ENCODE measurements at regions not wholly inside any gene's neighbourhood (a gene's known extent, or its start where the extent isn't known, plus 50 kb on each side); places are given as distances from the start of the nearest gene placed in this dataset.

DNA sequence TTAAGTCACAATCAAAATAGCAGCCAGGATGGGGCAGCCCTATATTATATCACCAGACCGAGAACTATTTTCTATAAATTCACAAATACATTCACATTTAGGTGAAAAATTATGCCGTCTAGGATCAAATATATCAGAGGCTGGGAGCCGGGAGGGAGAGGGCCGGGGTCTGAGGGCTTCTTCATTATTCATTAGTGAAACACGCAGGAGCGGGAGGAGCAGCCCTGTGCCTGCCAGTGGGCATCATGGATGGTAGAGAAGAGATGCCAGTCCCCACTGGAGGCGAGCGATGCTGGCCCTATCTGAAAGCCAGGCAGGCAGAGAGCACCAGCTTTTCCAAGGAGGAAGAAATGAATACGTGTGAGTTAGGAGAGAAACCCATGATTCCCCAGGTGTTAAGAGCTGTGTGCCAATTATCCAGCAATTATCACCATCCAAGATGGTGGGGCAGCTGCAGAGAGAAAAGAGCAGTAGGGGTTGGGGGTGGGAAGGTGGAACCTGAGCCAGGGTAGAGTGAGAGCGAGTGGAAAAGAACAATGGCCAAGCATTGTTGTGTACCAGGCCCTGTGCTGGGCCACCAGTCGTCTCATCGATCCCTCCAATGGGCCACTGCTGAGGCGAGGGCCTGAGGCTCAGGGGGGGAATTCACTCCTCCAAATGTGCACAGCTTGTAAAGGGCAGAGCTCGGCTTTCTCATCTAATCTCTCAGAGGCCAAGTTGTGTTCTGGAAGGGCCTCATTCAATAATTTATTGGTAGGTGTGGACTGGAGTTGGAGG lies 261.3 kb upstream of the TLE3 start:
- Mint-ChIP-seq H3K4me3 (no peak overlapping the region), H3K9me3 (no peaks in the 10 kb centered on the region), H3K27ac (no peak overlapping the region), H3K27me3 (ENCODE audit: low read depth) (peaks cover 9% of the 10 kb centered on the region), H3K4me1 (ENCODE audit: low read depth) (peaks cover 10% of the 10 kb centered on the region), H3K36me3 (ENCODE audit: insufficient read depth in 2 of 2) (no peaks in the 10 kb centered on the region)
- DNase-seq: no peak
- no peak for ATAC-seq (replicated peaks in 1 of 2)

- no peak overlapping the region for H3K4me3 Mint-ChIP-seq
- DNase-seq (no peak), ATAC-seq (replicated peaks in 1 of 2) (no peak)
- H3K4me1 Mint-ChIP-seq (ENCODE audit: low read depth): peaks cover 1% of the 10 kb centered on the region
- peaks cover 7% of the 10 kb centered on the region for H3K27me3 Mint-ChIP-seq (ENCODE audit: low read depth)
- no peaks in the 10 kb centered on the region for H3K36me3 Mint-ChIP-seq (ENCODE audit: insufficient read depth in 2 of 2)
- no peak overlapping the region for H3K27ac Mint-ChIP-seq
- no peaks in the 10 kb centered on the region for H3K9me3 Mint-ChIP-seq
These were observed 260.5 kb upstream of the TLE3 start for GRCh38 chr15:70358011-70358819.

- no peaks in the 10 kb centered on the region for H3K36me3 Mint-ChIP-seq (ENCODE audit: insufficient read depth in 2 of 2)
- no peak for DNase-seq
- no peaks in the 10 kb centered on the region for H3K9me3 Mint-ChIP-seq
- peaks cover 7% of the 10 kb centered on the region for H3K27me3 Mint-ChIP-seq (ENCODE audit: low read depth)
- no peak overlapping the region for H3K4me3 Mint-ChIP-seq
- no peaks in the 10 kb centered on the region for H3K4me1 Mint-ChIP-seq (ENCODE audit: low read depth)
- ATAC-seq (replicated peaks in 1 of 2): no peak
- H3K27ac Mint-ChIP-seq: no peak overlapping the region
These were observed 259.7 kb upstream of the TLE3 start for GRCh38 chr15:70357453-70357852.

- DNase-seq (no peak), ATAC-seq (replicated peaks in 1 of 2) (no peak)
- H3K27ac Mint-ChIP-seq: no peak overlapping the region
- no peaks in the 10 kb centered on the region for H3K9me3 Mint-ChIP-seq
- no peaks in the 10 kb centered on the region for H3K36me3 Mint-ChIP-seq (ENCODE audit: insufficient read depth in 2 of 2)
- H3K27me3 Mint-ChIP-seq (ENCODE audit: low read depth): peaks cover 9% of the 10 kb centered on the region
- H3K4me1 Mint-ChIP-seq (ENCODE audit: low read depth): no peaks in the 10 kb centered on the region
- H3K4me3 Mint-ChIP-seq: no peak overlapping the region
These were observed 259.2 kb upstream of the TLE3 start for GRCh38 chr15:70356919-70357318.

- H3K9me3 Mint-ChIP-seq: no peaks in the 10 kb centered on the region
These were observed 258.5 kb upstream of the TLE3 start for GRCh38 chr15:70356062-70356860.

GRCh38 chr15:70355275-70355795 lies 257.6 kb upstream of the TLE3 start:
- no peak for ATAC-seq (replicated peaks in 1 of 2)

More at GRCh38 chr15:70356062-70356860, 258.5 kb upstream of the TLE3 start:
- Mint-ChIP-seq H3K36me3 (ENCODE audit: insufficient read depth in 2 of 2) (no peaks in the 10 kb centered on the region), H3K4me1 (ENCODE audit: low read depth) (no peaks in the 10 kb centered on the region), H3K27me3 (ENCODE audit: low read depth) (peaks cover 15% of the 10 kb centered on the region), H3K4me3 (no peak overlapping the region), H3K27ac (no peak overlapping the region)
- no peak for ATAC-seq (replicated peaks in 1 of 2)
- DNase-seq: no peak

GRCh38 chr15:70354346-70354905 lies 256.7 kb upstream of the TLE3 start:
- Mint-ChIP-seq H3K4me1 (ENCODE audit: low read depth) (no peaks in the 10 kb centered on the region), H3K4me3 (no peak overlapping the region), H3K9me3 (no peaks in the 10 kb centered on the region), H3K27me3 (ENCODE audit: low read depth) (peaks cover 28% of the 10 kb centered on the region), H3K36me3 (ENCODE audit: insufficient read depth in 2 of 2) (no peaks in the 10 kb centered on the region), H3K27ac (no peak overlapping the region)
- ATAC-seq (replicated peaks in 1 of 2) (no peak), DNase-seq (no peak)

More at GRCh38 chr15:70355275-70355795, 257.6 kb upstream of the TLE3 start:
- Mint-ChIP-seq H3K27ac (no peak overlapping the region), H3K4me3 (no peak overlapping the region), H3K4me1 (ENCODE audit: low read depth) (no peaks in the 10 kb centered on the region), H3K27me3 (ENCODE audit: low read depth) (peaks cover 20% of the 10 kb centered on the region), H3K36me3 (ENCODE audit: insufficient read depth in 2 of 2) (no peaks in the 10 kb centered on the region), H3K9me3 (no peaks in the 10 kb centered on the region)
- no peak for DNase-seq

DNA sequence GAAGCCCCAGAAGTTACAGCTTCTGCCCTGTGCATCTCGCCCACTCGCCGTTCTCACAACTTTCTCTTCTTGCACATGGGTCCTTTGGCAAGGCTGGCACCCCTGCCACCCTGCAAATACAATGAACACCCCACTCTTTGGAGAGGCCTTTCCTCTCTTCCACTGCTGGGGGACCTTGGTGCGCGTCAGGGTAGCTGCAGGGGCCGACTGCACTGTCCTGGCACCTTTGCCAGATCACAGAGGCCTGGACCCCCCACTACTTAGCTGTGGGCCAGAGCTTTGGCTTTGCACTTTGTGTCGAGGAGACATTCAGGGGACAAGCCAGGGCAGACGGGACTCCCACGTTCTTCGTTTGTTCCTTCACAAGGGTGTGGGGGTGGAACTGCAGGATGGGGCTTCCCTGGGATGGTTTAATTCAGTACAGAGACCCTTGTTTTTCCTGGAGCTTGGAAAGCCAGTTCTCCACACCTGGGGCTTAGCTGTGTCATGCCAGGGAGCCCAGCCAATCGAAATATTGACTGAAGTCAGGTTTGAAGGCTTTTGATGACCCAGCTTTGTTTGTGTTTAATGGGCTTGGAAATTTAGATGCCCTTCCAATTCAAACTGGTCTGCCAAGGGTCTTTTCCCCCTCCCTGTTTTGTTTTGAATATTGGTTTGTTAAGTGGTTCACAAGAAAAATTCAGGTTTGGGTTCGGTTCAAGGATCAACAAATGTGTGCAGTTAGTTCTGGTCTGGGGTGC lies 256.1 kb upstream of the TLE3 start:
- Mint-ChIP-seq H3K9me3 (no peaks in the 10 kb centered on the region), H3K36me3 (ENCODE audit: insufficient read depth in 2 of 2) (no peaks in the 10 kb centered on the region), H3K27me3 (ENCODE audit: low read depth) (peaks cover 35% of the 10 kb centered on the region), H3K27ac (no peak overlapping the region), H3K4me3 (no peak overlapping the region), H3K4me1 (ENCODE audit: low read depth) (no peaks in the 10 kb centered on the region)
- ATAC-seq (replicated peaks in 1 of 2) (no peak), DNase-seq (no peak)

DNA sequence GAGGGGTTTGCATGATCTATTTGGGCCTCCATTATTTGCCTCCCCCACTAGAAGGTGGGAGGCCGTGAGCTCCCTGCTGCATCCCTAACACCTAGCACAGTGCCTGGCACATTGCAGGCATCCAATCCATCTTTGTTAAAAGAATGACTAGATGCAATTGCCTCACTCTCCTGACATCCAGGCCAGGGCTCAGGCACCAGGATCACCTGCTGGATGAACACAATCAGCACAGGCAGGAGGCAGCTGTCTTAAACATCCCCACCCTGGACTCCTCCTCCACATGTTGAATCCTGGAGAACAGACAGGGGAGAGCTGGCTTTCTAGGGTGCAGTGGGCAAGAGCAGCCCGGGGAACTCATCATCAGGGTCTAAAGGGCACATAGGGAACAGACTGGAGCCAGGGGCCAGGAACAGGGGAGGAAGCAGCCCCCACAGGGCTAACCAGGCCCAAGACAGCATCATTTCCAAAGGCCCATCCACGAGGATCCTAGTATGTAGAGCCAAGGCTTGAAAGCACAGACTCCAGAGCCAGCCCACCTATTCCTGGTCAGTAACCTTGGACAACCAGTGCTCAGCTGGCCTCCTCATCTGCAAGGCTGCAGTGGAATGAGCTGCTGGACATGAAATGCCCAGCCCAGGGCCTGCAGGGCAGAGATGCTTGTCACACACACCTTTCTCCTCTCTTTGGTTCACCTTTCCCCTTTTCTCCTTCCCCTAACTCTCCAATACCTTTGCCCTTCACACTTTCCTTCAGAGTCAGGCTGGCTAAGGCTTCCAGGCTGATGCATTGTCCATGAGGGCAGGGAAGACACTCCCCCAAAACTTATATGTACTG lies 254.4 kb upstream of the TLE3 start:
- Mint-ChIP-seq H3K4me1 (ENCODE audit: low read depth) (no peaks in the 10 kb centered on the region), H3K27ac (no peak overlapping the region), H3K27me3 (ENCODE audit: low read depth) (peaks cover 43% of the 10 kb centered on the region), H3K36me3 (ENCODE audit: insufficient read depth in 2 of 2) (no peaks in the 10 kb centered on the region), H3K9me3 (no peaks in the 10 kb centered on the region), H3K4me3 (no peak overlapping the region)
- ATAC-seq (replicated peaks in 1 of 2) (no peak), DNase-seq (no peak)

DNA sequence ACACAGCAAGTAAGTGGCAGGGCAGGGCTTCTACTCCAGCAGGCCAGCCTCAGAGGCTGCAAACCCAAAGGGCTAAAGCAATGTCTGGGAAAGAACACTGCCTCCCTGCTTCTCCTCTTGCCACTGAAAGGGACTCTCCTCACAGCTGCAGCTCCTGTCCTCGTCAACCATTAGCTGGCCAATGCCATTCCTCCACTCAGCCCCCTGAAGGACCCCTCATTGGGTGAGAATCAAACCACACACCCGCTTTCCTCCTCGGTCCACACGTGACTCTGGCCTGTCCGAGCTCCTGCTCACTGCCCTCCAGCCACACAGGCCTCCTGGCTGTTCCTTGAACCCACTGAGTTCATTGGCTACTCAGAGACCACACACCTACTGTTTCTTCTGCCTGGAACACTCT lies 253.7 kb upstream of the TLE3 start:
- Mint-ChIP-seq H3K27me3 (ENCODE audit: low read depth) (peaks cover 43% of the 10 kb centered on the region), H3K36me3 (ENCODE audit: insufficient read depth in 2 of 2) (no peaks in the 10 kb centered on the region), H3K27ac (no peak overlapping the region), H3K9me3 (no peaks in the 10 kb centered on the region), H3K4me1 (ENCODE audit: low read depth) (no peaks in the 10 kb centered on the region), H3K4me3 (no peak overlapping the region)
- no peak for ATAC-seq (replicated peaks in 1 of 2)
- no peak for DNase-seq

DNA sequence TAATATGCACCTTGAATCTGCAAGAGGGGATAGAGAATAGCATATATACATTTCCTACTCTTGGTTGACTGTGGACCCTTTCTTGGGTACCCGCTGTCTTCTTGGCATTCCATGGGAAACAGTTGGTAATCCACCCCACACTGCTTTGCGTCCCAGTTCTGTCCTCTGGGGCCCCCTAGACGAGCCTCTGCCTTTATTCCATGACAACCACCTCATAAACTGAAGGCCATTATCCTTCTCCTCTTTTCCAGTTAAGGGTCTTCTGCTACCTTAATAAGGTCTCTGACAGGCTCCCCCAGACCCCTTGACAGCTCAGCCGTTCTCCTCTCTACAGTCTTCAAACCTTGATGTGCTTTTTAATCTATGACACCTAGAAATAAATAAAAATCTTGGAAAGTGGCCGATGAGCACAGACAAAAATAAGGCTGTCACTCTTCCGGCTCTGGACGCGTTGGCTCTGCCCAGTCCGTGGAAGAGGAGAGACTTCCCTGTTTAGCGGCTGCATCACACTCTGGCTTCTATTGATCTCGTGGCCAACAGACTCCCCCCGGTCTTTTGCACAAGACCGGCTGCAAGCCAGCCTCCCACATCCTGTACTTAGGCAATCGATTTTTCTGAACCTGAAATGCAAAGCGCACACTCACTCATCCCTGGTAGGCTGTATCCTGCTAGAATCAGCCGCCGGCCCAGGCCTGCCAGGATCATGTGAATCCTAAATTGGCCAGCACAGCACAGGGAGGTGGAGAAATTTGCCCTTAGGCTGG lies 251.0 kb upstream of the TLE3 start:
- Mint-ChIP-seq H3K27ac (no peak overlapping the region), H3K9me3 (no peaks in the 10 kb centered on the region), H3K4me3 (no peak overlapping the region), H3K4me1 (ENCODE audit: low read depth) (no peaks in the 10 kb centered on the region), H3K36me3 (ENCODE audit: insufficient read depth in 2 of 2) (no peaks in the 10 kb centered on the region), H3K27me3 (ENCODE audit: low read depth) (peaks cover 36% of the 10 kb centered on the region)
- ATAC-seq (replicated peaks in 1 of 2) (no peak), DNase-seq (no peak)

All from activated T-cell treated with anti-CD3 and anti-CD28 coated beads, Interleukin-2, amount 50 U/mL, for 72 hours (primary cell).